Heart right ventricle (tissue), 16 donors: ENCODE measurements at regions not wholly inside any gene's neighbourhood (a gene's known extent, or its start where the extent isn't known, plus 50 kb on each side); places are given as distances from the start of the nearest gene placed in this dataset.
"Not testable (repeated sequence)": the region's sequence is repeated elsewhere in the genome, so short reads cannot be mapped to it uniquely, and the experiment has no call there.

Experiments used
- ATAC-seq, 8 donors: fragments of 200-7000 bp; cut with Tn5 transposase; one replicate each; pipeline ENCODE4 v1.9.1; 2020; ENCODE audit warnings: mild to moderate bottlenecking in 8 of 8, moderate library complexity in 8 of 8, moderate number of reproducible peaks in 1 of 8
- DNase-seq, 2 donors: peaks; one replicate each; pipeline ENCODE4 v3.0.0-alpha.2; 2020
- H3K27ac ChIP-seq, 10 donors: fragments of 200-600 bp; sonication (generic) in 2 of 10; one replicate each; pipeline versions ENCODE4 v1.5.0 to v1.8.0; 2020 to 2022; ENCODE audit warnings: mild to moderate bottlenecking in 3 of 10
- H3K27me3 ChIP-seq, 7 donors: fragments of 200-600 bp; one replicate each; pipeline ENCODE4 v1.8.0; 2021 to 2022; ENCODE audit warnings: mild to moderate bottlenecking in 2 of 7
- H3K36me3 ChIP-seq, 9 donors: fragments of 200-600 bp; sonication (generic) in 1 of 9; one replicate each; pipeline versions ENCODE4 v1.5.0 to v1.8.0; 2020 to 2022; ENCODE audit warnings: mild to moderate bottlenecking in 2 of 9
- H3K4me1 ChIP-seq, 9 donors: fragments of 200-600 bp; sonication (generic) in 1 of 9; one replicate each; pipeline versions ENCODE4 v1.5.0 to v1.8.0; 2020 to 2022; ENCODE audit warnings: mild to moderate bottlenecking in 4 of 9
- H3K4me3 ChIP-seq, 10 donors: fragments of 200-600 bp; sonication (generic) in 2 of 10; one replicate each; pipeline versions ENCODE4 v1.5.0 to v1.8.0; 2020 to 2022; ENCODE audit warnings: mild to moderate bottlenecking in 7 of 10, moderate library complexity in 2 of 10
- H3K9me3 ChIP-seq, 11 donors: fragments of 200-600 bp in 10 of 11; sonication (generic) in 2 of 11; one replicate each; pipeline versions ENCODE4 v1.5.0 to v1.8.0; 2013 to 2022; ENCODE audit warnings: mild to moderate bottlenecking in 2 of 11, control low read depth in 1 of 11, moderate library complexity in 1 of 11
- WGBS, 2 donors: extraction: QIAGEN DNeasy Blood & Tissue Kit; methylation state at CpG; one replicate each; pipeline ENCODE4 v1.1.7; 2013; ENCODE audit warnings: inconsistent platforms in 1 of 2; 5-methylcytosine and 5-hydroxymethylcytosine counted together
- intact Hi-C, 10 donors: fragments of 100-400 bp; cut with DNase I; formaldehyde crosslinking; loops; one replicate each; pipeline versions ENCODE4 v1.11.1 to v1.14.2; 2022
- TF ChIP-seq, protein P1 (sequence below), 9 donors: fragments of 200-600 bp; sonication (generic) in 2 of 9; IDR thresholded peaks; one replicate each; pipeline versions ENCODE4 v1.5.0 to v1.8.0; 2021 to 2022; ENCODE audit warnings: antibody characterized with exemption in 9 of 9, mild to moderate bottlenecking in 5 of 9, moderate library complexity in 1 of 9
- donor health status: Arrhythmogenic right ventricular cardiomyopathy.
- donor health status: ischemic (EF 13 %, LVEDD 7.1; RV severe dilation, severe dysfunction).
- donor health status: healthy with polysubstance abuse.
- donor health status: DM: no; HTN: yes; CAD: no.
- donor health status: DM: no; HTN: no; CAD: no.
- donor health status: ischemic (EF 25% LVEDD 6.9; RV normal size, moderate dysfunction).
- donor health status: ischemic (EF 25% LVEDD 5.7; RV mildly dilated, moderate dysfunction).
- donor health status: healthy.
- donor health status: DM: yes; HTN: yes; CAD: no.
- donor health status: Ischemic cardiomyopathy.
- donor health status: ischemic (EF 35%, LVEDD 5.7; RV mildly dilated, moderate dysfunction).
- donor health status: nonischemic (EF 11% LVEDD 7.7; RV severe dilation, severe dysfunction).
- donor health status: DM: yes; HTN: yes; CAD: no.
- donor health status: PGD.
- donor health status: ischemic (EF 29% LVEDD 5.4; RV normal size, mild dysfunction).
- donor health status: nonischemic (EF 23%, LVEDD 6.1; RV moderate dilation, normal function).

DNA sequence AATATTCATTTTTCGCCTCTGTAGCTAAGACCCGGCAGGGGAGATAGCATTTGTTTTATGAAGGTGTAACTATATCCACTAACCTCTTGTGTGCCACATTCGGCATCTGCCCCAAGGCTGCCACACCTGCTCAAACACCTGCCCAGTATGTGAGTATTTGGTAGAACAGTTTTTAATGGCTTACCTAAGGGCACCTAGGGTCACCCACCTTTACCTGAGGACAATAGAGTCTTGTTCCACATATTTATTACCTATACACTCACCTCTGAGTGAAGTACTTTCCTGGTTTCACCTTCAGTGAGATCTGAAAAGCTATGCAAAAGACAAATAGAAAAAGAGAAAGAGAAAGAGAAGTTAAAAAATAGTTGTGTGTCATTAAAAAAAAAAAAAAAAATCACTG lies 68.0 kb upstream of the PIP5K1B start:
- 90 to 93% methylated on average over 3 of the region's 3 CpGs for WGBS, 2 donors
- Histone ChIP-seq H3K27ac (no peak overlapping the region), H3K36me3 (no peaks in the 10 kb centered on the region), H3K9me3 (no peaks in the 10 kb centered on the region), H3K4me3 (no peak overlapping the region), H3K27me3 (no peaks in the 10 kb centered on the region), H3K4me1 (peaks cover 0 to 4% (median 0%) of the 10 kb centered on the region in 9 donors)
- TF ChIP-seq, protein P1, sequence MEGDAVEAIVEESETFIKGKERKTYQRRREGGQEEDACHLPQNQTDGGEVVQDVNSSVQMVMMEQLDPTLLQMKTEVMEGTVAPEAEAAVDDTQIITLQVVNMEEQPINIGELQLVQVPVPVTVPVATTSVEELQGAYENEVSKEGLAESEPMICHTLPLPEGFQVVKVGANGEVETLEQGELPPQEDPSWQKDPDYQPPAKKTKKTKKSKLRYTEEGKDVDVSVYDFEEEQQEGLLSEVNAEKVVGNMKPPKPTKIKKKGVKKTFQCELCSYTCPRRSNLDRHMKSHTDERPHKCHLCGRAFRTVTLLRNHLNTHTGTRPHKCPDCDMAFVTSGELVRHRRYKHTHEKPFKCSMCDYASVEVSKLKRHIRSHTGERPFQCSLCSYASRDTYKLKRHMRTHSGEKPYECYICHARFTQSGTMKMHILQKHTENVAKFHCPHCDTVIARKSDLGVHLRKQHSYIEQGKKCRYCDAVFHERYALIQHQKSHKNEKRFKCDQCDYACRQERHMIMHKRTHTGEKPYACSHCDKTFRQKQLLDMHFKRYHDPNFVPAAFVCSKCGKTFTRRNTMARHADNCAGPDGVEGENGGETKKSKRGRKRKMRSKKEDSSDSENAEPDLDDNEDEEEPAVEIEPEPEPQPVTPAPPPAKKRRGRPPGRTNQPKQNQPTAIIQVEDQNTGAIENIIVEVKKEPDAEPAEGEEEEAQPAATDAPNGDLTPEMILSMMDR (IDR thresholded peaks at IDR 0.05): no peak
- intact Hi-C loops: loop anchor here in 3 of 10 donors (5.0 to 10.0 kb wide), 4 partner anchors 48 to 1810 kb away; no protein-coding TSS in a partner anchor
- ATAC-seq (no peak), DNase-seq (no peak)

DNA sequence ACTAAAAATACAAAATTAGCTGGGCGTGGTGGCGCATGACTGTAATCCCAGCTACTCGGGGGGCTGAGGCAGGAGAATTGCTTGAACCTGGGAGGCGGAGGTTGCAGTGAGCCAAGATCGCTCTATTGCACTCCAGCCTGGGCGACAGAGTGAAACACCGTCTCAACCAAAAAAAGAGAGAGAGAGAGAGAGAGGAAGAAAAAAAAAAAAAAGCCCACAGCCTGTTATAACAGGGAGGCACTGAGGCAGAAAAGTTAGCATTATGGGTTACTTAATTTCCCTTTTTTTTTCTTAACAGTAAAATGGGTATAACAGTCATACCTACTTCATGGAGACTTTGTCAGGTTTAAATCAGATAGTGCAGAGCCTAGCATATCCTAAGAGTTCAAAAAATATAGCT lies 65.8 kb upstream of the PIP5K1B start:
- intact Hi-C loops: loop anchor here in 3 of 10 donors (2.0 to 10.0 kb wide), 5 partner anchors 18 to 1808 kb away; no protein-coding TSS in a partner anchor
- WGBS, 2 donors: 94 to 97% methylated on average over 7 of the region's 7 CpGs
- not testable (repeated sequence) for DNase-seq, H3K4me1 ChIP-seq, H3K27me3 ChIP-seq, H3K4me3 ChIP-seq, H3K27ac ChIP-seq, ATAC-seq, H3K9me3 ChIP-seq, H3K36me3 ChIP-seq

DNA sequence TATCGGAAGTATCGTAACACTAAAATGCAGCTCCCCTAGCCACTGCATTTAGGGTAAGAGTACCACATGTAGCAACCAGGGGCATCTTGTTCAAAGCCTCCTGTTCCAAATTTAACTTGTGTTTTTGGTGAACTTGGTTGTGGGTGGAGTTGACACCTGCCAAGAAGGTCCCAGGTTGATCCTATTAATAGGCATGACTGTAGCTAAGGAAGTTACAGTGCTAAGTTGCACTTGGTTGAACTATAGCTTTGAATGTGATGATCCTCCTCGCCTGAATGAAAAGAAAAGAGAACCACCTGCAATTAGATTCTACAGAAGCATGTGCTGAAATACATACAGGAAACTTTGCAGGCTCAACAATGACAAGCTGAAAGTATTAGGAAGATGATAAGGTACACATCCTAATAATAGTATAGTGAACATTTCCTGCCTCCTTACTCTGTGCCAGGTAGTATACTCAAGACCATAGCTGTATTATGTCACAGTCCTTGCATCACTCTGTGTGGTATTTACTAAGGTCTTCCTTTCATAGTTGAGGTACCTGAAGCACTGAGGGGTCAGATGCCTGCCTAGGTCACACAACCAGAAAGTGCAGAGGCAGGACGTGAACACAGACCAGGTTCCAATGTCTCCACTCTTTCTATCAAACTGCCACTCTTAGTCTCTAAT lies 64.5 kb upstream of the PIP5K1B start:
- intact Hi-C loops: no loop called here
- Histone ChIP-seq H3K4me1 (peaks cover 0 to 4% (median 0%) of the 10 kb centered on the region in 9 donors), H3K27me3 (no peaks in the 10 kb centered on the region), H3K36me3 (no peaks in the 10 kb centered on the region), H3K4me3 (no peak overlapping the region), H3K27ac (no peak overlapping the region), H3K9me3 (no peaks in the 10 kb centered on the region)
- TF ChIP-seq, protein P1 (IDR thresholded peaks at IDR 0.05): no peak
- WGBS, 2 donors: 79% methylated on average over 4 of the region's 4 CpGs
- ATAC-seq (peak in 1 of 8 donors; percentile 29), DNase-seq (no peak)

DNA sequence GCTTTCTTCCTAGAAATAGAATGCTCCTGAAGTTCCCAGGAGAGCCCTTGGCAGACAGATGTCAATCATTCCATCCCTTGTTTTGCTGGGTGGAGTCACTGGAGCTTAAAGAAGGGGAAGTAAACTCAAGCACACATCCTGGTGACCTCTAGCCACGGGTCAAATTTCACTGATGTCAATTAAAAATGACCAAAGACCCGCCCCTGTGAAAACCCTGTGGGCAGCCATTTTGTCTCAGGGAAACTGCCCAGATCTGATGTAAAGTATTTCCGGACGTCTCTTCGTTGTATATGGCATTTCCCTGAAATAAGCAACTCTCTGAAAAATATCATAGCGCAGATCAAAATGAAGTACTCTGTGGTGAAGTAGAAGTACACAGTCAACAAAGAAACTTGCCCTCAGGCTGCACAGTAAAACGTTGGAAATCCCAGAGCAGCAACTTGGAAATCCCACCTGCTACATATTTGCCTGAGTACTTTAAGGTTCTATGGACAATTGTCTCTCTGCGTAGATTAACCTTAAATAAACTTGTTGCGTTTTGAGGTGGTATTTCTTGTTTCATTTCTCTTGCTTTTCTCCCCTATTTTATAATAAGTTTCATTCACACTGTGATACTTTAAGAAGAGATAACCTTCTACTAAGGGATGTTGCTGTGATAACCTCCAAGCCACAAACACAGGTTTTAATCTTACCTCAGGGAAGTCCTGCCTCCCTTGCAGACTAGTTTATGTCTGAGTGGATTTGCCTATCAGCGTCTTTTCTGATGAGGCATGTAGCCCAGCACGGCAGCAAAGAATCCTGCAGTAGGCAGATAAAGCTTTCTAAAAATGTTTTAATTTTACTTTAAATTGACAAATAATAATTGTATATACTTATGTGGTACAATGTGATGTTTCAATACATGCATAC lies 60.9 kb upstream of the PIP5K1B start:
- Histone ChIP-seq H3K4me3 (no peak overlapping the region), H3K9me3 (no peaks in the 10 kb centered on the region), H3K27ac (no peak overlapping the region), H3K4me1 (peaks cover 0 to 4% (median 0%) of the 10 kb centered on the region in 9 donors), H3K36me3 (no peaks in the 10 kb centered on the region), H3K27me3 (no peaks in the 10 kb centered on the region)
- ATAC-seq (no peak), DNase-seq (no peak)
- TF ChIP-seq, protein P1 (IDR thresholded peaks at IDR 0.05): no peak
- intact Hi-C loops: no loop called here
- 71 to 74% methylated on average over 11 of the region's 11 CpGs for WGBS, 2 donors
